Mesendoderm (in vitro differentiated cells): ENCODE measurements at regions not wholly inside any gene's neighbourhood (a gene's known extent, or its start where the extent isn't known, plus 50 kb on each side); places are given as distances from the start of the nearest gene placed in this dataset.
A peak's percentile ranks its signal among the peaks of the same experiment; 100 is the strongest.
"Not testable (repeated sequence)": the region's sequence is repeated elsewhere in the genome, so short reads cannot be mapped to it uniquely, and the experiment has no call there.

Experiments
- DNase-seq: peaks from one replicate; pipeline ENCODE4 v3.0.0; 2013
- H2AK5ac ChIP-seq: 2 replicates; pipeline ENCODE4 v1.6.1; 2013; ENCODE audit warnings: low read length, inconsistent platforms
- H2BK120ac ChIP-seq: 2 replicates; pipeline ENCODE4 v1.6.1; 2013; ENCODE audit warnings: low read depth, mild to moderate bottlenecking, low read length, moderate library complexity, mixed read lengths
- H2BK15ac ChIP-seq: replicated peaks from 2 replicates; pipeline ENCODE4 v1.6.1; 2013; ENCODE audit warnings: low read depth, mild to moderate bottlenecking, moderate library complexity
- H2BK5ac ChIP-seq: 2 replicates; pipeline ENCODE4 v1.6.1; 2013; ENCODE audit warnings: low read length, inconsistent platforms
- H3K18ac ChIP-seq: 2 replicates; pipeline ENCODE4 v1.6.1; 2013; ENCODE audit warnings: mild to moderate bottlenecking, low read length, mixed read lengths
- H3K23ac ChIP-seq: one replicate; pipeline ENCODE4 v1.6.1; 2013; ENCODE audit warnings: low read length
- H3K27ac ChIP-seq: 2 replicates; pipeline ENCODE4 v1.5.1; 2013; ENCODE audit warnings: low read depth, mild to moderate bottlenecking, inconsistent platforms, low read length, moderate library complexity
- H3K27me3 ChIP-seq: 2 replicates; pipeline ENCODE4 v1.6.1; 2013; ENCODE audit warnings: low read length, control low read depth, mild to moderate bottlenecking, inconsistent platforms; ENCODE audit not compliant: insufficient read depth, poor library complexity
- H3K36me3 ChIP-seq: 2 replicates; pipeline ENCODE4 v1.6.1; 2013; ENCODE audit warnings: low read length, inconsistent platforms; ENCODE audit not compliant: control insufficient read depth, insufficient read depth
- H3K4ac ChIP-seq: one replicate; pipeline ENCODE4 v1.6.1; 2013; ENCODE audit warnings: low read depth, mild to moderate bottlenecking, low read length, moderate library complexity
- H3K4me1 ChIP-seq: 2 replicates; pipeline ENCODE4 v1.6.1; 2013; ENCODE audit warnings: low read depth, low read length, inconsistent platforms; ENCODE audit not compliant: control insufficient read depth
- H3K4me2 ChIP-seq: 2 replicates; pipeline ENCODE4 v1.6.1; 2013; ENCODE audit warnings: low read length
- H3K4me3 ChIP-seq: 2 replicates; pipeline ENCODE4 v1.5.1; 2013; ENCODE audit warnings: mild to moderate bottlenecking, low read length
- H3K56ac ChIP-seq: one replicate; pipeline ENCODE4 v1.6.1; 2013; ENCODE audit warnings: low read length
- H3K79me1 ChIP-seq: 2 replicates; pipeline ENCODE4 v1.6.1; 2013; ENCODE audit warnings: low read length, inconsistent platforms
- H3K79me2 ChIP-seq: 2 replicates; pipeline ENCODE4 v1.6.1; 2013; ENCODE audit warnings: mild to moderate bottlenecking, low read length; ENCODE audit not compliant: control insufficient read depth, insufficient read depth
- H3K9ac ChIP-seq: 2 replicates; pipeline ENCODE4 v1.6.1; 2013; ENCODE audit warnings: low read length, inconsistent platforms
- H4K5ac ChIP-seq: one replicate; pipeline ENCODE4 v1.6.1; 2013; ENCODE audit warnings: low read length
- H4K8ac ChIP-seq: one replicate; pipeline ENCODE4 v1.6.1; 2013; ENCODE audit warnings: low read depth, mild to moderate bottlenecking, control low read depth, low read length, moderate library complexity
- WGBS: extraction: QIAGEN DNeasy Blood & Tissue Kit; methylation state at CpG from one replicate; pipeline ENCODE4 v1.1.7; 2013; ENCODE audit warnings: low lambda C conversion rate, missing lambda C conversion rate; ENCODE audit not compliant: insufficient coverage; ENCODE audit errors: extremely low coverage; 5-methylcytosine and 5-hydroxymethylcytosine counted together

GRCh38 chr14:38011156-38011555 is 196.5 kb upstream of the SSTR1 start:
- not testable (repeated sequence) for H2BK15ac ChIP-seq, H3K4me2 ChIP-seq, DNase-seq, H3K4me1 ChIP-seq, H3K4me3 ChIP-seq, H4K5ac ChIP-seq, H3K56ac ChIP-seq, H3K4ac ChIP-seq, H3K79me2 ChIP-seq, H2BK120ac ChIP-seq, H2BK5ac ChIP-seq, H3K27me3 ChIP-seq, H4K8ac ChIP-seq, H3K23ac ChIP-seq, H3K36me3 ChIP-seq, H2AK5ac ChIP-seq, H3K18ac ChIP-seq, H3K27ac ChIP-seq, H3K9ac ChIP-seq, H3K79me1 ChIP-seq
- WGBS: no CpG with 5 or more reads among the region's 2 CpGs

DNA sequence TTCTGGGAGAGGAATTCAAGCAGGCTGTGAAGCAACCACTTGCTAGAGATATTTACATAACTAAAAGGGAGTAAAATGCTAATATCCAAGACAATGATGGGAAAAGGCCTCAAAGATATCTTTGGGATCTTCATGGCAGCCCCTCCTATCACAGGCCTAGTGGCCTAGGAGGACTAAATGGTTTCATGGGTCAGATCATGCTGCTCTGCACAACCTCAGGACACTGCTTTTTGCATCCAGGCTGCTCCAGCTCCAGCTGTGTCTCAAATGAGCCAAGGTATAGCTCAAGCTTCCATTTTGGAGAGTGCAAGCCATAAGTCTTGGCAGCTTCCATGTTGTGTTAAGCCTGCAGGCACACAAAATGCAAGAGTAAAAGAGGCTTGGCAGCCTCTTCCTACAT is 195.6 kb upstream of the SSTR1 start:
- Histone ChIP-seq H3K4me2 (no peak overlapping the region), H2BK5ac (no peak overlapping the region), H3K9ac (no peak overlapping the region), H3K27me3 (no peaks in the 10 kb centered on the region), H3K18ac (no peak overlapping the region), H3K4ac (no peak overlapping the region), H3K27ac (no peak overlapping the region), H2BK120ac (no peak overlapping the region), H4K5ac (no peak overlapping the region), H3K56ac (no peak overlapping the region), H3K79me1 (no peaks in the 10 kb centered on the region), H3K79me2 (no peaks in the 10 kb centered on the region), H3K4me3 (no peak overlapping the region), H2AK5ac (no peak overlapping the region), H4K8ac (no peak overlapping the region), H3K4me1 (no peaks in the 10 kb centered on the region), H3K36me3 (no peaks in the 10 kb centered on the region), H2BK15ac (no peak overlapping the region), H3K23ac (no peak overlapping the region)
- DNase-seq: peak; percentile 36

- Histone ChIP-seq H3K23ac (no peak overlapping the region), H3K18ac (no peak overlapping the region), H3K4me3 (no peak overlapping the region), H2BK120ac (no peak overlapping the region), H3K9ac (no peak overlapping the region), H4K8ac (no peak overlapping the region), H3K4me2 (no peak overlapping the region), H2BK15ac (no peak overlapping the region), H3K79me1 (no peaks in the 10 kb centered on the region), H2AK5ac (no peak overlapping the region), H3K4me1 (no peaks in the 10 kb centered on the region), H4K5ac (no peak overlapping the region), H3K27ac (no peak overlapping the region), H3K36me3 (no peaks in the 10 kb centered on the region), H3K27me3 (no peaks in the 10 kb centered on the region), H3K4ac (no peak overlapping the region), H3K79me2 (no peaks in the 10 kb centered on the region), H3K56ac (no peak overlapping the region), H2BK5ac (no peak overlapping the region)
- peak; percentile 8 for DNase-seq
- no CpG with 5 or more reads among the region's 2 CpGs for WGBS
Observed at GRCh38 chr14:38016497-38016896, 191.2 kb upstream of the SSTR1 start.

DNA sequence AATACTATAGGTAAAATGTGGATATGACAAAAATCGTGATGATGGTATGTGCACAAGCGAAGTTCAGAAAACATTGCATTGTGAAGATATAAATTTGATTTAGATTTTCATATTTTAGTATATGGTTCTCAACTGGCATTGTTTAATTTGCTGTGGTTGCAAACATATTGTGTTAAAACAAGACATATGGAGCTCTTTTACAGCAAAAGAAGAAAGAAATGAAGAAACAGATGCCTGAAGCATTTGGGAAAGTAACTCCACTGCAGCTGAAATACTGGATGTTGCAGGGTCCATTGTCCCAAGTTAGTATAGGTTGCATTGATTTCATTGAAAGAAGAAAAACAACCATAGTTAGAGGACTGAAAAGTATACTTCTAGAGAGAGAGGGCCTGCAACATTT is 185.8 kb upstream of the SSTR1 start:
- Histone ChIP-seq H4K5ac (no peak overlapping the region), H2AK5ac (no peak overlapping the region), H3K27ac (no peak overlapping the region), H3K9ac (no peak overlapping the region), H3K79me1 (no peaks in the 10 kb centered on the region), H3K23ac (no peak overlapping the region), H2BK120ac (no peak overlapping the region), H3K18ac (no peak overlapping the region), H3K4me3 (no peak overlapping the region), H3K79me2 (no peaks in the 10 kb centered on the region), H3K4me1 (no peaks in the 10 kb centered on the region), H2BK15ac (no peak overlapping the region), H2BK5ac (no peak overlapping the region), H3K27me3 (no peaks in the 10 kb centered on the region), H3K36me3 (no peaks in the 10 kb centered on the region), H4K8ac (no peak overlapping the region), H3K4ac (no peak overlapping the region), H3K56ac (no peak overlapping the region), H3K4me2 (no peak overlapping the region)
- 100% methylated on average over 2 of the region's 2 CpGs for WGBS
- DNase-seq: no peak

DNA sequence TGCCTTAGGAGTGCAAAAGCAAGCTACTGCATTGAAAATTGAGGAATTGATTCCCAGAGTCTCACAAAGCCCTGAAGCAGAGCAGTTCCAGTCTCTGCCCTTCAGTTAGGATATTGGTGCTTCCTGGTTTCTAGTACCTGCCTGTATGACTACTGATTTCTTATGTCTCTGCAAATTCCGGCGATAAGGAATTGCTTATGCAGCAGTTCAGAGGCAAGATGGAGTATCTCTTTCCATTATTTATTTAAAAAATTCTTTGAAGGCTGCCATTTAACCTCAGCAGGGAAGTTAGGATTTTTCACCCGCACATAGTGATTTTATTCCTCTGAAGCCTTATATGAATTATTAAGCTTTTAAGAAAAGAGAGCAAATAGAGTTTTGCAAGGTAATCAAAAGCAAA is 184.9 kb upstream of the SSTR1 start:
- Histone ChIP-seq H3K4ac (no peak overlapping the region), H4K5ac (no peak overlapping the region), H3K4me2 (no peak overlapping the region), H3K23ac (no peak overlapping the region), H3K27ac (no peak overlapping the region), H2BK15ac (no peak overlapping the region), H3K4me1 (no peaks in the 10 kb centered on the region), H3K56ac (no peak overlapping the region), H4K8ac (no peak overlapping the region), H3K9ac (no peak overlapping the region), H3K18ac (no peak overlapping the region), H3K79me2 (no peaks in the 10 kb centered on the region), H3K79me1 (no peaks in the 10 kb centered on the region), H3K27me3 (no peaks in the 10 kb centered on the region), H2BK120ac (no peak overlapping the region), H3K4me3 (no peak overlapping the region), H3K36me3 (no peaks in the 10 kb centered on the region), H2BK5ac (no peak overlapping the region), H2AK5ac (no peak overlapping the region)
- WGBS: no CpG with 5 or more reads among the region's 3 CpGs
- DNase-seq: no peak

- Histone ChIP-seq H3K56ac (no peak overlapping the region), H3K79me1 (no peaks in the 10 kb centered on the region), H3K4me2 (no peak overlapping the region), H2BK15ac (no peak overlapping the region), H2BK120ac (no peak overlapping the region), H4K5ac (no peak overlapping the region), H3K79me2 (no peaks in the 10 kb centered on the region), H4K8ac (no peak overlapping the region), H3K27ac (no peak overlapping the region), H3K9ac (no peak overlapping the region), H2BK5ac (no peak overlapping the region), H3K18ac (no peak overlapping the region), H3K27me3 (no peaks in the 10 kb centered on the region), H3K4me1 (no peaks in the 10 kb centered on the region), H3K4me3 (no peak overlapping the region), H3K23ac (no peak overlapping the region), H3K4ac (no peak overlapping the region), H2AK5ac (no peak overlapping the region), H3K36me3 (no peaks in the 10 kb centered on the region)
- DNase-seq: no peak
- no CpG with 5 or more reads among the region's 3 CpGs for WGBS
Observed at GRCh38 chr14:38038171-38038570, 169.5 kb upstream of the SSTR1 start.
